Thoracic aorta (tissue), 2 donors: ENCODE measurements at regions not wholly inside any gene's neighbourhood (a gene's known extent, or its start where the extent isn't known, plus 50 kb on each side); places are given as distances from the start of the nearest gene placed in this dataset.

Source experiments
- ATAC-seq: fragments of 150-250 bp; one replicate; pipeline ENCODE4 v1.8.0; 2017; ENCODE audit warnings: low read depth; ENCODE audit not compliant: insufficient number of reproducible peaks, low FRiP score
- DNase-seq: peaks from one replicate; pipeline ENCODE4 v3.0.0-alpha.2; 2020; ENCODE audit warnings: low spot score
- H3K27ac ChIP-seq, 2 donors: fragments of 200-600 bp; sonication (generic); 1 replicate in 1 of 2; 2 replicates in 1 of 2; pipeline ENCODE4 v1.5.1; 2016; ENCODE audit warnings: mild to moderate bottlenecking in 2 of 2, moderate library complexity in 2 of 2
- H3K27me3 ChIP-seq: fragments of 200-600 bp; sonication (generic); replicated peaks from 2 replicates; pipeline ENCODE4 v1.6.0; 2016; ENCODE audit warnings: mild to moderate bottlenecking; ENCODE audit not compliant: insufficient read depth
- H3K36me3 ChIP-seq: fragments of 200-600 bp; sonication (generic); one replicate; pipeline ENCODE4 v1.5.1; 2016
- H3K4me1 ChIP-seq, 2 donors: fragments of 200-600 bp; sonication (generic); 1 replicate in 1 of 2; 2 replicates in 1 of 2; pipeline versions ENCODE4 v1.5.1 to v1.6.0; 2016; ENCODE audit warnings: low read depth in 2 of 2, mild to moderate bottlenecking in 1 of 2; ENCODE audit not compliant: control insufficient read depth in 1 of 2
- H3K4me3 ChIP-seq: fragments of 200-600 bp; sonication (generic); 2 replicates; pipeline ENCODE4 v1.5.1; 2016; ENCODE audit warnings: mild to moderate bottlenecking
- H3K9me3 ChIP-seq: fragments of 200-600 bp; sonication (generic); 2 replicates; pipeline ENCODE4 v1.5.1; 2016
- TF ChIP-seq, protein P1 (sequence below): fragments of 200-600 bp; sonication (generic); IDR thresholded peaks from one replicate; pipeline ENCODE4 v1.5.1; 2019; ENCODE audit warnings: antibody characterized with exemption

GRCh38 chr1:187236676-187237075 lies 407.9 kb downstream of the PLA2G4A start:
- no peaks in the 10 kb centered on the region for H3K9me3 ChIP-seq
- ATAC-seq (no peak), DNase-seq (no peak)
- no peak overlapping the region for H3K27ac ChIP-seq
- H3K27me3 ChIP-seq = no peaks in the 10 kb centered on the region
- no peak overlapping the region for H3K4me3 ChIP-seq
- no peaks in the 10 kb centered on the region for H3K36me3 ChIP-seq
- H3K4me1 ChIP-seq = no peaks in the 10 kb centered on the region
- TF ChIP-seq, protein P1, sequence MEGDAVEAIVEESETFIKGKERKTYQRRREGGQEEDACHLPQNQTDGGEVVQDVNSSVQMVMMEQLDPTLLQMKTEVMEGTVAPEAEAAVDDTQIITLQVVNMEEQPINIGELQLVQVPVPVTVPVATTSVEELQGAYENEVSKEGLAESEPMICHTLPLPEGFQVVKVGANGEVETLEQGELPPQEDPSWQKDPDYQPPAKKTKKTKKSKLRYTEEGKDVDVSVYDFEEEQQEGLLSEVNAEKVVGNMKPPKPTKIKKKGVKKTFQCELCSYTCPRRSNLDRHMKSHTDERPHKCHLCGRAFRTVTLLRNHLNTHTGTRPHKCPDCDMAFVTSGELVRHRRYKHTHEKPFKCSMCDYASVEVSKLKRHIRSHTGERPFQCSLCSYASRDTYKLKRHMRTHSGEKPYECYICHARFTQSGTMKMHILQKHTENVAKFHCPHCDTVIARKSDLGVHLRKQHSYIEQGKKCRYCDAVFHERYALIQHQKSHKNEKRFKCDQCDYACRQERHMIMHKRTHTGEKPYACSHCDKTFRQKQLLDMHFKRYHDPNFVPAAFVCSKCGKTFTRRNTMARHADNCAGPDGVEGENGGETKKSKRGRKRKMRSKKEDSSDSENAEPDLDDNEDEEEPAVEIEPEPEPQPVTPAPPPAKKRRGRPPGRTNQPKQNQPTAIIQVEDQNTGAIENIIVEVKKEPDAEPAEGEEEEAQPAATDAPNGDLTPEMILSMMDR = no peak

DNA sequence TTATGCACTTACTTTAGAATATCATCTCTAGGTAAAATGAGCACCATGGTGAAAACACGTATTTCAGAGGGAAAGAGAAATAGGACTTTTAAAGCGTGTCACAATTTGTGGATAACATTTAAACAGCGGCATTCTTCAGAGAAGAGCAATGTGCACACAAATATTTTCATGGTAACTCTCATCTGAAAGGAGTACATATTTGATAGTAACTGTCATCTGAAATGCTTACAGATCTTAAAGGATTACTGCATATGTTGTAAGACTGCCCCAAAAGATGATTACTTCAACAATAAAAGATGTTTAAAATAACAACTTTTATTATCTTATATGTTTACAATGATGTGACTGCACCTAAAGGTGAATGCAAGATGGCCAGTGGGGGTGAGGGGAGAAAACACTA lies 408.8 kb downstream of the PLA2G4A start:
- no peaks in the 10 kb centered on the region for H3K27me3 ChIP-seq
- H3K4me3 ChIP-seq = no peak overlapping the region
- DNase-seq = no peak
- TF ChIP-seq, protein P1 = no peak
- H3K4me1 ChIP-seq = no peaks in the 10 kb centered on the region
- H3K9me3 ChIP-seq = no peaks in the 10 kb centered on the region
- no peaks in the 10 kb centered on the region for H3K36me3 ChIP-seq
- no peak overlapping the region for H3K27ac ChIP-seq
- no peak for ATAC-seq

DNA sequence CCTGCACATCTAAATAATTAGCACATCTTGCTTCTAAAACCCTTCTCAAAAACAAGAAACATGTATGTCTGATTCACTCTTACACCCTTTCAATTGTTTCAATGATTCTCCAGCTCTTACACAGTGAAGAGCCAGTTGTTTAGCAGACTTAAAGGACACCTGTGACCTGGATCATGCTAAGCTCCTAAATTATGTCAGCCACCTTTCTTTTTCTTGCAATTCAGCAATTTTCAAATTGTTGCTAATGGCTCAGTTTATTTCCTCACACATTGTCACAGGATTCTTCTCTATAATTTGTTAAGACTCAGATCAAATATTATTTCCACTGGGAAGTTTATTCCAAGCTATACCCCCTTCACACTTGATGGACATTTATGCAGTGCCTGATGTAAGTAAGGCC lies 413.2 kb downstream of the PLA2G4A start:
- ATAC-seq (no peak), DNase-seq (no peak)
- TF ChIP-seq, protein P1 = no peak
- Histone ChIP-seq H3K4me1 (no peaks in the 10 kb centered on the region), H3K36me3 (no peaks in the 10 kb centered on the region), H3K27me3 (no peaks in the 10 kb centered on the region), H3K9me3 (no peaks in the 10 kb centered on the region), H3K4me3 (no peak overlapping the region), H3K27ac (no peak overlapping the region)

DNA sequence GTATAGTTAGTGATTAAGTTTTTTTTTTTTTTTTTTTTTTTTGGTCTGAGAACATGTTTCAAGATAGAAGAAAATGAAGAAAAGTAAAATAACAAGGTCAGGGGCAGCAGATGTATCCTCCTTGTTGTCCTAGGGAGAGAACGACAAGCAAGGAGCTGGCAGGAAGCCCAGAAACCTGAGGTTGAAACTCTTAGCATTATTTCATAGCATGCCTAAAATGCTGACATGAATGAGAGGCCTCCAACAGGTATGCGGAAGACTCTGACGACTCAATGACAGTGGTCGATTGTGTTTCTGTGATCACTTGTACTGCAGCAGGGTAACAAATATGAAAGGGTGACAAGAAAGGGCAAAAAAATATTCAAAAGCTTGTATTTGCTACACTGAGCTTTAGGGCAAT lies 415.9 kb downstream of the PLA2G4A start:
- no peak for DNase-seq
- no peak overlapping the region for H3K4me3 ChIP-seq
- H3K4me1 ChIP-seq = no peaks in the 10 kb centered on the region
- H3K9me3 ChIP-seq = no peaks in the 10 kb centered on the region
- H3K27ac ChIP-seq = no peak overlapping the region
- TF ChIP-seq, protein P1 = no peak
- ATAC-seq = no peak
- no peaks in the 10 kb centered on the region for H3K27me3 ChIP-seq
- H3K36me3 ChIP-seq = no peaks in the 10 kb centered on the region

- TF ChIP-seq, protein P1 = no peak
- Histone ChIP-seq H3K4me1 (no peaks in the 10 kb centered on the region), H3K36me3 (no peaks in the 10 kb centered on the region), H3K4me3 (no peak overlapping the region), H3K27me3 (no peaks in the 10 kb centered on the region), H3K9me3 (no peaks in the 10 kb centered on the region), H3K27ac (no peak overlapping the region)
- ATAC-seq = no peak
- DNase-seq = no peak
Observed at GRCh38 chr1:187245201-187245600, 416.5 kb downstream of the PLA2G4A start.
